WERI-Rb-1 (cell line): ENCODE measurements at regions not wholly inside any gene's neighbourhood (a gene's known extent, or its start where the extent isn't known, plus 50 kb on each side); places are given as distances from the start of the nearest gene placed in this dataset.

Experiments used
- DNase-seq: peaks from one replicate; pipeline ENCODE4 v3.0.0-alpha.2; 2020
- H3K27ac ChIP-seq: fragments of 250-450 bp; sonication (Bioruptor Pico); 2 replicates; pipeline ENCODE4 v1.5.1; 2020; ENCODE audit warnings: mild to moderate bottlenecking, moderate library complexity
- H3K27me3 ChIP-seq: fragments of 250-450 bp; sonication (Bioruptor Pico); 2 replicates; pipeline ENCODE4 v1.5.1; 2021; ENCODE audit warnings: mild to moderate bottlenecking, low read depth, moderate library complexity; ENCODE audit not compliant: insufficient read depth, severe bottlenecking
- H3K36me3 ChIP-seq: fragments of 250-450 bp; sonication (Bioruptor Pico); 2 replicates; pipeline ENCODE4 v1.5.1; 2020; ENCODE audit warnings: mild to moderate bottlenecking, moderate library complexity
- H3K4me3 ChIP-seq: 2 replicates; pipeline ENCODE4 v1.5.1; 2011; ENCODE audit warnings: low read depth, mild to moderate bottlenecking, control low read depth, low read length
- H3K9me3 ChIP-seq: fragments of 250-450 bp; sonication (Bioruptor Pico); 2 replicates; pipeline ENCODE4 v1.5.1; 2021; ENCODE audit warnings: mild to moderate bottlenecking, moderate library complexity; ENCODE audit not compliant: severe bottlenecking
- CTCF ChIP-seq: IDR thresholded peaks from 2 replicates; pipeline ENCODE4 v1.5.1; 2011; ENCODE audit warnings: low read depth, mild to moderate bottlenecking, control low read depth, inconsistent platforms, low read length

- H3K4me3 ChIP-seq, result no peak overlapping the region
- H3K27me3 ChIP-seq, result no peaks in the 10 kb centered on the region
- no peak overlapping the region for H3K27ac ChIP-seq
- no peak for TF ChIP-seq CTCF
- DNase-seq, result no peak
- H3K36me3 ChIP-seq, result no peaks in the 10 kb centered on the region
- H3K9me3 ChIP-seq, result peaks cover 3% of the 10 kb centered on the region
Observed at GRCh38 chr2:106034325-106034724, 159.8 kb downstream of the UXS1 start.

DNA sequence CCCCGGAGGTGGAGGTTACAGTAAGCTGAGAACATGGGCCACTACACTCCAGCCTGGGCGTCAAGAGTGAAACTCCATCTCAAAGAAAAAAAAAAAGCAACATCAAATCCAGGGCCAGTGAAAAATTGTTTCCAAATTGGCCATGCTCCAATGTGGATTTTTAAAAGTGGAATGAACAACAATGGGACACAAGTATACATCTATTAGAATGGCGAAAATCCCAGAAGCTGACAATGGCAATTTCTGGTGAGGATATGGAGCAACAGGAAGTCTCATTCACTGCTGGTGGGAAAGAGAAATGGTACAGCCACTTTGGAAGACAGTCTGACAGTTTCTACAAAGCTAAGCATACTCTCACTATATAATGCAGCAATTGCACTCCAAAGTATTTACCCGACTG, 161.4 kb downstream of the UXS1 start:
- DNase-seq, result no peak
- Histone ChIP-seq H3K27ac (no peak overlapping the region), H3K36me3 (no peaks in the 10 kb centered on the region), H3K9me3 (peaks cover 3% of the 10 kb centered on the region), H3K27me3 (no peaks in the 10 kb centered on the region), H3K4me3 (no peak overlapping the region)
- no peak for TF ChIP-seq CTCF

- H3K27ac ChIP-seq, result no peak overlapping the region
- no peak for TF ChIP-seq CTCF
- DNase-seq, result no peak
- peaks cover 3% of the 10 kb centered on the region for H3K9me3 ChIP-seq
- no peak overlapping the region for H3K4me3 ChIP-seq
- H3K27me3 ChIP-seq, result no peaks in the 10 kb centered on the region
- H3K36me3 ChIP-seq, result no peaks in the 10 kb centered on the region
Observed at GRCh38 chr2:106030287-106031268, 163.5 kb downstream of the UXS1 start.

- no peak for DNase-seq
- no peak for TF ChIP-seq CTCF
- Histone ChIP-seq H3K36me3 (no peaks in the 10 kb centered on the region), H3K27ac (no peak overlapping the region), H3K27me3 (no peaks in the 10 kb centered on the region), H3K9me3 (peaks cover 3% of the 10 kb centered on the region), H3K4me3 (no peak overlapping the region)
Observed at GRCh38 chr2:106028192-106028591, 165.9 kb downstream of the UXS1 start.

GRCh38 chr2:106026271-106027190, 167.6 kb downstream of the UXS1 start:
- Histone ChIP-seq H3K27me3 (no peaks in the 10 kb centered on the region), H3K27ac (no peak overlapping the region), H3K36me3 (no peaks in the 10 kb centered on the region), H3K4me3 (no peak overlapping the region), H3K9me3 (no peaks in the 10 kb centered on the region)
- no peak for DNase-seq
- no peak for TF ChIP-seq CTCF
